GM18502 (cell line): ENCODE measurements at regions not wholly inside any gene's neighbourhood (a gene's known extent, or its start where the extent isn't known, plus 50 kb on each side); places are given as distances from the start of the nearest gene placed in this dataset.
"Not testable (repeated sequence)": the region's sequence is repeated elsewhere in the genome, so short reads cannot be mapped to it uniquely, and the experiment has no call there.

ENCODE experiments used
- ATAC-seq: cut with Tn5 transposase; IDR thresholded peaks from one replicate; pipeline ENCODE4 v1.9.1; 2021; ENCODE audit warnings: mild to moderate bottlenecking; ENCODE audit not compliant: unreplicated experiment, poor library complexity

DNA sequence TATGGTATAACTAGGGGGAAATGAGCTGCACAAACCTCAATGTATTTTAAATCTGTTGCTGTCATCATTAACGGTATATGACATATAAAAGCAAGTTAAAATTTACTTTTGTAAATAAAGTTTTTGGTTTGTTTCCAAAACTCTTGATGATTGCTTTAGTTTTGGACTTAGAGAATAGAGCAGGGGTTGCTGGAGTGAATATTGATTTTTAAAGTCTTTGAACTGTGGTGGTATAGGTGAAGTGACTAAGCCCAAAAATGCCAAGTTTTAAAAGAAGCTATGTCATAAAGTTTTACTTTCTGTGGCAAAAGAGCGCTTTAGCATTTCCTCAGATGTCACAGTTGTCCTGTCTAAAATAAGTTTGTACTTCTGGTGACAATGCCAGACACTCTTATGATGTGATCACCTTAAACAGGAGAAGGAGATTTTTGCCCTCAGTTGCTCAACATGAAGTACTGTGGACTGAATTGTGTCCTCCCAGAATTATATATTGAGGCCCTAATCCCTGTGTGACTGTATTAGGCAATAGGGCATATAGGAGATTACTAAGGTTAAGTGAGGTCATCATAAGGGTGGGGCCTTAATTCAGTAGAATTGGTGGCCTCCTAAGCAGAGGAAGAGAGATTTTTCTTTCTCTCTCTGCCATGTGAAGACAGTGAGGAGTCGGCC is 175.2 kb upstream of the PLGLB1 start:
- ATAC-seq = not testable (repeated sequence)

DNA sequence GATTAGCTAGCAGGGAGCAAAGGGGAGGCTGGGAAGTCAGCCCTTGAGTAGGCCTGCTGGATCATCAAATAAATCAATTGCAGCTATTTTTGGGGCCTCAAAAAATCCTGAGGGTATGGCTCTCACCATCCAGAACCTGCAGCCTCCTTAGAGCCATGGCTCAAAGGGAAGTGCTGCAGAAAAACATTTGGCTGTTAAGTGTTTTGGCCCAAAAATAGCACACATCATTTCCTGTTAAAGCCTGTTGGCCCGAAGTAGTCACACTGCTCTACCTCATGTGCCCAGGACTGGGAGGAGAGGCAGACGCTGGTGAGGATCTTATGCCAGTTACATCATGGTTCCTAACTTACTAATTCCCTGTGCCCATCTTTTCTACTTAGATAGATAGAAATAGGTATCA is 176.8 kb upstream of the PLGLB1 start:
- not testable (repeated sequence) for ATAC-seq

DNA sequence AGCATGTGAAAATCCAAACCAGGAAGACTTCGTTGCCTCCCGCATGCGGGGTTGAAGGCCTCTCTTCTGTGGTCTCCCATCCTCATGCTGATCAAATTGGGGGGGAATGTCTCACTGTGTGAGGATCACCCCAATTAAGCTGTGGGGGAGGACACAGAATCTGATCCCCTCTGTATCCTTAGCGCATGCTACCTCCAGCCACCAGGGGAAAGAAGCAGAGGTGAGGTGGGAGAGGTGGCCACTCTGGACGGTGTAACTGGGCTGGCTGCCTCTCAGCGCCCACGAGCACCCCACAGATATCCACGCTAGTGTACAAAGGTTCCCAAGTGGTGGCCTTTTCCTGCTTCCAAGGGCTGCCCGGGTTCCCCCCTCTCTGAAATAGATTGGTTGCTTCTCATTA is 177.6 kb upstream of the PLGLB1 start:
- ATAC-seq = not testable (repeated sequence)

DNA sequence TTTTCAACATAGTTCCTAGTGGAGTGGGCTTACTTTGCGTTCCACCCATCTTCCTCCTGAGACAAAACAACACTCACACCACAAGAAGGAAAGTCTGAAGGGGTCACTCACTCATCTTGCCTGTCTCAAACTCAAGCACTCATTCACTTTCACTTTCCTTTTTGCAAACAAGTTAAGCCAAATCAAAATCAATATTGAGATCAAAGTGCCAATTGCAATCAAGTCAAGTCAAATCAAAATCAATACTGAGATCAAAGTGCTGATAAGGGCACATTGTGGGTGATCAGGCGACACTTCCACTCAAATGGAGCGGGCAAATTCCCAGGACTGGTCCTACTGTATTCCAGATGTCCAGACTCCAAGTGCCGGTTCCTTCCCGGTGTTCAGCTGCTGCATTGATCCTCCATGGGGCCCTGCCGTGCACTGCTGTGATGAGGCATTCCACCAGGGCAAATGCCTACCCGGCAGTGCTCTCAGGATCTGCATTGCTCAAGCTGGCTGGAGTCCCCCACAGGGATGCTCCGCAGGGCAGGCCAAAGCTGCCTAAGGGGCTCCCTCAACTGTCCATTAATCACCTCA is 183.0 kb upstream of the PLGLB1 start:
- ATAC-seq = not testable (repeated sequence)

DNA sequence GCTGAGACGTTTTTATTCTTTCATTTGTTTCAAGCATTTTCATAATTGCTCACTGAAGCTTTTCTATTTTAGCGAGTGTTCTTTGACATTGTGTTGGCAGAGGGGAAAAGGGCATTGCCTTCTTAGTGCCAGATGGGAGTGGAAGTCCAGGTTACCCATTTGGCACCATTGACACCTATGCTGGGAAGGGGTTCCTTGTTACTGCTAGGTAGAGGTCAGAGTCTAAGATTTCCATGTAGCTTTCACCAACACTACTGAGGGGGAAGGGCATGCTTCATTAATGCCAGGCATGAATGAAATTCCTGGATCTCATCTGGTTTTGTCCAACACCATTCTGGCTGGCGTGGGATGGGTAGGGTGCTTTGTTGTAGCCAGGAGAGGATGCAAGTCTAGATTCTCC is 191.3 kb upstream of the PLGLB1 start:
- ATAC-seq = not testable (repeated sequence)

DNA sequence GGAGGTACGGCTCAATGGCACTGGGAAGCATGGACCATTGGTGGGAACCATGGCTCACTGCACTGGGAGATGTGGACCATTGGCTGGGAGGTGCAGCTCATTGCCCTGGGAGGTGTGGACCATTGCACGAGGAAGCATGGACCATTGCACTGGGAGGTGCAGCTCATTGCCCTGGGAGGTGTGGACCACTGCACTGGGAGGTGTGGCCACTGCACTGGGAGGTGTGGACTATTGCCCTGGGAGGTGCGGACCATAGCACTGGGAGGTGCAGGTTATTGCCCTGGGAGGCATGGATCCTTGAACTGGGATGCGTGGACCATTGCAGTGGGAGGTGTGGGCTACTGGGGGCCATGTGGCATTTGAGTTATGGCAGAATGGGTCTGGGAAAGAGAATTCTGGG is 195.4 kb upstream of the PLGLB1 start:
- ATAC-seq = not testable (repeated sequence)

DNA sequence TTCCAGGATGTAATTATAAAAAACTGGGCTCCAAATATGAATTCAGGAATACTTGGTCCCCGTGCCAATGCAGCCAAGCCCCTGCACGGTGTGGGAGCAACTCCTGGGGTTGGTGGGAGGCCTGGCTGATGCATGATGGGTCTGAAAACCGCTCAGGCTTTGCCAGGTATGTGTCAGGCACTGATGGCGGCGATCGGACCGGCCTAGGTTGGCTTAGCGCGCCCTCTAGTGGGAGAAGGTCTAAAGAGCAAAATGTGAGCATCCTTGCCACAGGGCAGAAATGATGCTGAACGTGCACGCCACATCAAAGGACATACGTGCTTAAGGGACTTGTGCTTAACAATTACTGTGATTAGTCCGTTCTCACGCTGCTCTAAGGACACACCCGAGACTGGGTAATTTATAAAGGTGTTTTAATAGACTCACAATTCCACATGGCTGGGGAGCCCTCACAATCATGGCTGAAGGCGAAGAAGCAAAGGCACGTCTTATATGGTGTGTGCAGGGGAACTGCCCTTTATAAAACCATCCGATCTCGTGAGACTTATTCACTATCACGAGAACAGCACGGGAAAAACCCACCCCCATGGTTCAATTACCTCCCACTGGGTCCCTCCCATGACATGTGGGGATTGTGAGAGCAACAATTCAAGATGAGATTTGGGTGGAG is 196.2 kb upstream of the PLGLB1 start:
- ATAC-seq = not testable (repeated sequence)

DNA sequence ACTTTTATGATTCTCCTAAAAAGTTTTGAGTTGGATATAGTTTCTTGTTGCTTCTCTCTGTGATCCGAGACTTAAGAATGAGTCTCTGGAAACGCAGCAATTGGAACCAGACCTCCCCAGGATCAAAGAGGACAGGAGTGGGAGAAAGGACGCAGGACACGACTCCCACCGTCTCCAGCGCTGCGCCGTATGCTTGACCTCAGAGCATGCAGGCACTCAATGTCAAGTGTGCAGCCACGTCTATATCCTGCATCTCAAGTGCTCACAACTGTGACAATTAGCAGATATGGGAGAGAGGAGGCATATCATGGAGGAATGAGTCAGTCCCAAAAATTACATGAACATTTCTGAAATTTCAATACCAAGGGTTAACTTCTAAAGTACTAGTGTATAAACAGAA is 199.0 kb upstream of the PLGLB1 start:
- ATAC-seq = not testable (repeated sequence)

DNA sequence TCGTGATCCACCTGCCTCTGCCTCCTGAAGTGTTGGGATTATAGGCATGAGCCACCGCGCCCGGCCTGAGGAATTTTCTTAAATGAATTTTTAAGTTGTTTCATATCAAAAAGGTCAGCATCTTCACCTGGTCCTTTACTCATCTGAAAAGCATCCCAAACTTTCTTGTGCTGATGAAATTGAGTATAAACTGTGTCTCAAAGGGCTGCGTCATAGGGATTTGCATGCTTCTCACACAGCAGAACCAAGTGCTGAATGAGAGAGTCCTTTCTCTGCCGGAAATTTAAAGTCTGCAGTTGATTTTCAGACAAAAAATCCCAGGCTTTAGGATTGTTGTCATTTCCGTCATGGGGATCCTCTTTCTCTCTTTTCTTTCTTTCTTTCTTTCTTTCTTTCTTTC is 200.5 kb upstream of the PLGLB1 start:
- ATAC-seq = not testable (repeated sequence)

DNA sequence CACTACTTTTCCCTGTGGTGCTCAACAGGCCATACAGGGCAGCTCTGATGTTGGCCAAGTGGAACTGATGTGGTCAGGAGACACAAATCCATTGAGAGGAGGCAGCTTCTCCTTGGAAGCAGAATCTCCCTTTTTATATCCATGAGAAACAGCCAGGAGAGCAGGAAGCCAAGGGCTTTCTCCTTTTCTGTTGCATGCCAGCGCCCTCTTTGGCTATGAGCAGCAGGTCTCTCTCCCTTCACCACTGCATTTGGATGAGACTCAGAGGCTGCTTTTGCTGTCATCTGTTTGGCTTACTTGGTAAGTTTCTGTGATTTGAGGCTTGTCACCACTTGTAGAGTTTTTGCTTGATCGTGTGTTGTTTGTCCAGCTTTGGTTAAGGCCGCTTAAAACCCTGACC is 202.2 kb upstream of the PLGLB1 start:
- not testable (repeated sequence) for ATAC-seq

DNA sequence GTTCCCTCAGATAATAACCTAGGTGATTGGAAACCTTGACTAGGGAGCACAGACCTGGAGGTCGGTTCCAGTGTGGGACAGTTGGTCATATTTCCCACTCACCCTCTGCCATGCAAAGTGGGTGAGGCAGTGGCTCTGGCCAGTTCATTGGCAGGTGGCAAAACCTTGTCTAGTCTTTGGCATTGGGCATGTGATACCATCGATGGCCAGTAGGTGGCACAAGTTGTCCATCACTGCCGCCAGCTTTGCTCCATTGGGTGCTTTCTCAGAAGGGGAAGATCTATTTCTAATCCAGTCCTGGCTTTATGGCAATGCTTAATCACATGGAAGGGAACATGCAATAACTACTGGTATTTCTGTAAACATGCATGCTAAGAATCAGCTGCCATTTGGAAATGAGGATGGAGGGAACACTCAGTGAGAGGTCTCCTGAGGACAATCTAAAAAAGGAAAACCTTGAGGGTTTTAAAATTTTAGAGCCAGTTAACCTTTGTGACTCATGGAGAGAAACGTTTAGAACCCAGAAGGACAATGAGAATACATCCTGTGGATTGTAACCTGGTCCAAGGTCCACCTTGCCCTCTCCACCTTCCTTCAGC is 207.5 kb upstream of the PLGLB1 start:
- peak; percentile 66 for ATAC-seq

DNA sequence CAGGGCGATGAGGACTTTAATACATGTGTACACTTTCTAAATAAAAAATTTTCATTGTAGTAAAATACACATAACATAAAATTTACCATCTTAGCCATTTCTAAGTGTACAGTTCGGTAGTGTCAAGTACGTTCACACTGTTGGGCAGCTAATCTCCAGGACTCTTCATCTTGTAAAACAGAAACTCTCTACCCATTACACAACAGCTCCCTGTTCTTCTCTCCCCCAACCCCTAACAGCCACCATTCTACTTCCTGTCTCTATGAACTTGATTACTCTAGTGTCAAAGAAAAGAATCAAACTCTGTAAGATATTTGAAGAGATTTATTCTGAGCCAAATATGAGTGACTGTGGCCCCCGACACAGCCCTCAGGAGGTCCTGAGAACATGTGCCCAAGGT is 208.3 kb upstream of the PLGLB1 start:
- ATAC-seq = not testable (repeated sequence)

DNA sequence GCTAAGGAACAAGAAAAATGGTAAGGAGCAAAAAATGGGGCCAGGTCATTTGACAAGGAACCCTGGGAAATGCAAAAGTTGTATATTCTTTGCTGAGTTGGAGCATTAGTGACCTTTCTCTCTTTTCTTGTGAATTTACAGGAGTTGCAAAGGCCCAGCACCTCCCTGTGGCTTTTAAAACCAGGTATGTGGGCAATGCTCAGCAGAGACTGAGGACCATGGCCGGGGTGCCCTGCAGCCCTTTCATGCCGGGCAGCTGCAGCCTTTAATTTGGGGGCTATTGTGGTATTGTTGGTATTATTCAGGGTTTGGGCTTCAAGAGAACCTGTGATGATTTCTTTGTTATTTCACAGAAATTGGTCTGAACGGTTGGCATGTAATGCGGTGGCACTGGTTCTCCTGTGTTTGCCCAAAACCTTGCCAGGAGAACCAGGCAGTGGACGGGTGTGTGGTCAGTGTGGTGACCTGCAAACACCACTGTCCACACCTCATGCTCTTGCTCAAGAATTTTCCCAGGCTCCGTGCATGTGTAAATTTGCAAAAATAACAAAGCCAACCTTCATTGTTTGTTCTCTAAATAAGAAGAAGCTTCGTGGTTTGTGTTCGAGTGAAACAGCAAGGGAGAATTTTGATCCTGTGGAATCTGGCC is 213.8 kb upstream of the PLGLB1 start:
- ATAC-seq = not testable (repeated sequence)

DNA sequence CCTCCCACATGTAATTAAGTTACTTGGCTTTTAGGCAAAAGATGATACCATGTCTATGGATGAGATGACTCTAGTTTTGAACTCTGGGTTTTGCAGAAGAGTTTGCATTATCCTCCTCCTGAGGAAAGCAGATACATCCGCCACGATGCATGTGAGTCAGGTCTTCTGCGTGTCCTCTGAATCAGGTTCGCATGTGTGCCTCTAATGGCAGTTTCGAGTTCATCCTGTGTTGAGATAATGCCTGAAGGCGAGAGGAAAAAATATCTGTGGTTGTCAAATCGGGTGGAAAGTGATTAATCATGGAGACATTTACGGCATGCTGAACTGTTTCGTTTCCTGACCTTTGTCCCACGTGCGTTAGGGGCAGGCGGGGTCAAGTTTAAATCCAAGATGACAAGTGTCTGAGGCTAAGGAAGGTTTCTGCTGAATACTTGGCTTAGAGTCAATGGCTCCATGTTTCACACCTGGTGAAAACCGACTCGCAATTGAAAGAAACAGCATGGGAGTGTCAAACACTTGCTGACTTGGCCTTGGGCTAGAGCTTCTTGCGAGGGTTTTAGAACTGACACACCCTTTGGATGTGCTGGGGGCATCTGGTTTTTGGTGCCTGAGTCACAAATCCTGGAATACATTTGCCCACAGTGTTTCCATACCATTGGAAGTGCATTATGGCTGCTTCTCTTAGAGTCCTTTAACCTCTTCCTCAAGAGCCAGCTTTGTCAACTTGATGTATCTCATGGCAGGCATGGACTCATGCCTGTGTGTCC is 216.1 kb upstream of the PLGLB1 start:
- not testable (repeated sequence) for ATAC-seq

DNA sequence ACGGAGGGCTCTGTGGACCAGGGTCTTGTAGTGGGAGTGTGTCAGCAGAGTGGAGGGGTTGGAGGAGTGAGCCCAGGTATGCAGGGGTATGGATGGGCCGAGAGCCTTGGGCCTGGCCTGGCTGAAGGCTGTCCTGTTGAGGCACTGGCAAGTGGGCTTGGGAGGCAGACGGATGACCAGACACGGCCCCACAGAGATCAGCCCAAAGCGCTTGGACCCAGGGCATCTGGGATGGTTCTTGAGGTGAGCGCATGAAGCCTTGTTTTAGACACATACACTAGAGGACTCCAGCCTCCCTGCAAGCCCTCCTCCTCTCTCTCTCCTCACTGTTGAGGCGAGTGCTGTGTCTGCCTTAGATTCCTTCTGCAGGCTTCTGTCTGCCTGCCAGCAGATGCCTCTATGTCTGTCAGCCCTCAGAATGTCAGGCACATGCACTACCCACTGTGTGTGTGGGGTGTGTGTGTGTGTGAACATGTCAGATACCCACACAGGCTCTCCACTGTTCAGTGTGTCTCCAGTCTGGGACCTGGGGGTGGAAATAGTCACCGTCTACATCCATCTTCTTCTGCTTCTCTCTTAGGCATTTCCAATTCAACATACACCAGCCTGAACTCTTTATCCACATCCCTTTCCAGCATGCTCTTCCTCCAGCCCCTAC is 218.0 kb upstream of the PLGLB1 start:
- ATAC-seq = not testable (repeated sequence)

DNA sequence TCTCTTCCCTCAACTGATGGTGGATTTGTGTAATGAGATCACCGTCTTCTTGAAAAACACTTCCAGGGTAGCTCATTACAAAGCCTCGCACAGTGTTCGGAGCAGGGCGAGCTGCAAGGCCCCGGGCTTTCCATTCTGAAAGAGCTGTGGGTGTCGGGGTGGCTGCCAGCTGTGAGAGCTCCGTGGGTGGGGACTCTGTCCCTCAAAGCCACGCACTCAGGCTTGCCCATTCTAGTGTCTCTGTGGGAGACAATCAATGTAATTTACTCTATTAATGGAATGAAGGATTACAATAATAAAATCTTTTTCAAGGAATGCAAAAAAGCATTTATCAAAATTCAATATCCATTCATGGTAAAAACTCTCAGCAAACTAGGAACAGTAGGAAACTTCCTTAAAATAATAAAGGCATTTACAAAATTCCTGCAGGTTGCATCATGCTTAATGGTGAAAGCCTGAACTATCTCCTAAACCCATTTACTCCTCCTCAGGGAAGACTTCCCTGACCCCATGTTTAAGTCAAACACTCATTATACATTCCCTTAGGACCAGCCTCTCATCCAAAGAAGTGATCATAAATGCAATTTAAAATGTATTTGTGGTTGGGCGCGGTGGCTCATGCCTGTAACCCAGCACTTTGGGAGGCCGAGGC is 224.5 kb upstream of the PLGLB1 start:
- not testable (repeated sequence) for ATAC-seq

DNA sequence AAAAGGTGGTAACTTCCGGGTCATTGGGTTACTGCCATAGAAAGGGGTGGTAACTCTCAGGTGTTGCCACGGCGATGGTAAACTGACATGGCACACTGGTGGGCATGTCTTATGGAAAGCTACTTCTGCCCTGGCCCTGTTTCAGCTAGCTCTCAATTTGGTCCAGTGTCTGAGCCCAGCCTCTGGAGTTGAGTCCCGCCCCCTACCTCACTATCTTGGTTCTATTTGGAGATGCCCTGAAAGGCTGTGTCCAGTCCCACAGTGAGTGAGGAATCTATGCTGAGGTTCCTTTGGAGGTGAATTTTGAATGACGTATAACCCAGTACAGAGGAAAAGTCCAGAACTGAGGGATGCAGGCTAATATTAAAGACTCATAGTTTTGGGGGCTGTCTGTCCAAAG is 230.4 kb upstream of the PLGLB1 start:
- ATAC-seq = not testable (repeated sequence)

DNA sequence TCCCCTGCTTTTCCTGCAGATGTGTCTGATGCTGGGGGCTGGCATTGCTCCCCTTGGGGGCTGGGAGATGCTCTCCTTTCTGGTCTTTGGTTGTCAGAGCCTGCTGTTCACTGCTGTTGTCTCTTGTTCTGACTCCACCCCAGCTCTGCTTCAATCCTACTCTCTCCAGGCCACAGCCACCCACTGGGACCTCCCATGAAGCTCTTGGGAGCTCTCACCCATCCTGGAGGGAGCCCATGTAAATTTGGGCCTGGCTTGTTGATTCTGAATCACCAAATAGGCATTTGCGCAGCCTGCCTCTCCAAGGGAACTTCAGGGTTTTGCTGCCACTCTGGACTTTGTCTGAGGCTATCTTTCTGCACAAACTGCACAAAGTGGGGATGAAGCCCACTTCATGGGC is 232.9 kb upstream of the PLGLB1 start:
- not testable (repeated sequence) for ATAC-seq

DNA sequence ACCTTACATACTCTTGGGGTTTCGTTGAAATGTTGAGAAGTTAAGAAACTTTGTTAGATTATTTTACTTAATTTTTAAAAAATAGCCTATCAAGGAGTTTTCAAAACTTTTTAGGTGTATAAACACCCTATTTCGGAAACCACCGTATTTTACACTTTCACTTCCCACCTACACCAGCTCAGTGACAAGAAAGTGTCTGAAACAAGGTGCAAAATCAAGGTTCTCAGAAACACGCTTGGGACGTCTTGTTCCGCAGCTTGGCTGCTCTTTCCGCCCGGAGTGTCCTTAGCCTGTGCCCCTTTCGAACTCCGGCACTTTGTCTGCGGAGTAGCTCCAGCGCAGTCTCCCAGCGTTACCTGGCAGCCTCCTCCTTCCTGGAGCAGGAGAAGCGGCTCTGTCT is 233.8 kb upstream of the PLGLB1 start:
- ATAC-seq = not testable (repeated sequence)
